PC-3 (cell line): ENCODE measurements at regions not wholly inside any gene's neighbourhood (a gene's known extent, or its start where the extent isn't known, plus 50 kb on each side); places are given as distances from the start of the nearest gene placed in this dataset.

Experiments
- EZH2 ChIP-seq: fragments of 300-600 bp; sonication (generic); IDR thresholded peaks from one replicate; pipeline ENCODE4 v1.6.1; 2017; ENCODE audit warnings: antibody characterized with exemption, mild to moderate bottlenecking, low read length; ENCODE audit not compliant: unreplicated experiment
- TF ChIP-seq, protein P1 (sequence below): fragments of 300-600 bp; sonication (generic); conservative IDR thresholded peaks from 2 replicates; pipeline ENCODE4 v1.5.1; 2017; ENCODE audit warnings: antibody characterized with exemption, low read depth, mild to moderate bottlenecking, low read length

DNA sequence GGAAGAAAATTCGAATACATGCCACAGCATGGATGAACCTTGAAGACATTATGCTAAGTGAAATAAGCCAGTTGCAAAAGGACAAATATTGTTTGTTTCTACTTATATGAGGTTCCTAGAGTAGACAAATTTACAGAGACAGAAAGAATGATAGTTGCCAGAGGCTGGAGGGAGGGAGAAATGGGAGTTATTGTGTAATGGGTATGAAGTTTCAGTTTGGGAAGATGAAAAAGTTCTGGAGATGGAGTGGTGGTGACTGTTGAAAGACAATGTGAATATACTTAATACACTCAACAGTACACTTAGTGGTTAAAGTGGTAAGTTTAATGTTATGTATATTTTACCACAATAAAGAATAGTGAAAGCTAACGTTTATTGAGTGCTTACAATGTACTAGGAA, 99.6 kb upstream of the SLC44A1 start:
- TF ChIP-seq, protein P1, sequence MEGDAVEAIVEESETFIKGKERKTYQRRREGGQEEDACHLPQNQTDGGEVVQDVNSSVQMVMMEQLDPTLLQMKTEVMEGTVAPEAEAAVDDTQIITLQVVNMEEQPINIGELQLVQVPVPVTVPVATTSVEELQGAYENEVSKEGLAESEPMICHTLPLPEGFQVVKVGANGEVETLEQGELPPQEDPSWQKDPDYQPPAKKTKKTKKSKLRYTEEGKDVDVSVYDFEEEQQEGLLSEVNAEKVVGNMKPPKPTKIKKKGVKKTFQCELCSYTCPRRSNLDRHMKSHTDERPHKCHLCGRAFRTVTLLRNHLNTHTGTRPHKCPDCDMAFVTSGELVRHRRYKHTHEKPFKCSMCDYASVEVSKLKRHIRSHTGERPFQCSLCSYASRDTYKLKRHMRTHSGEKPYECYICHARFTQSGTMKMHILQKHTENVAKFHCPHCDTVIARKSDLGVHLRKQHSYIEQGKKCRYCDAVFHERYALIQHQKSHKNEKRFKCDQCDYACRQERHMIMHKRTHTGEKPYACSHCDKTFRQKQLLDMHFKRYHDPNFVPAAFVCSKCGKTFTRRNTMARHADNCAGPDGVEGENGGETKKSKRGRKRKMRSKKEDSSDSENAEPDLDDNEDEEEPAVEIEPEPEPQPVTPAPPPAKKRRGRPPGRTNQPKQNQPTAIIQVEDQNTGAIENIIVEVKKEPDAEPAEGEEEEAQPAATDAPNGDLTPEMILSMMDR = no peak
- no peak for TF ChIP-seq EZH2
